MM.1S (cell line): ENCODE measurements at regions not wholly inside any gene's neighbourhood (a gene's known extent, or its start where the extent isn't known, plus 50 kb on each side); places are given as distances from the start of the nearest gene placed in this dataset.

Source experiments
- DNase-seq: peaks from one replicate; pipeline ENCODE4 v3.0.0-alpha.2; 2015
- H2AFZ ChIP-seq: fragments of 300-600 bp; sonication (generic); 2 replicates; pipeline ENCODE4 v1.6.0; 2016; ENCODE audit warnings: antibody characterized with exemption, low read length
- H3F3A ChIP-seq: fragments of 300-600 bp; sonication (generic); 2 replicates; pipeline ENCODE4 v1.6.1; 2016; ENCODE audit warnings: mild to moderate bottlenecking, antibody characterized with exemption, low read length, moderate library complexity, mixed read lengths; ENCODE audit not compliant: insufficient read depth
- H3K27ac ChIP-seq: fragments of 300-600 bp; sonication (generic); 2 replicates; pipeline ENCODE4 v1.5.1; 2016; ENCODE audit warnings: mild to moderate bottlenecking, low read length
- H3K27me3 ChIP-seq: fragments of 300-600 bp; sonication (generic); replicated peaks from 2 replicates; pipeline ENCODE4 v1.6.0; 2016; ENCODE audit warnings: low read length; ENCODE audit not compliant: insufficient read depth
- H3K36me3 ChIP-seq: fragments of 300-600 bp; sonication (generic); replicated peaks from 2 replicates; pipeline ENCODE4 v1.6.1; 2016; ENCODE audit warnings: mild to moderate bottlenecking, low read length, mixed read lengths; ENCODE audit not compliant: insufficient read depth
- H3K4me1 ChIP-seq: fragments of 300-600 bp; sonication (generic); 2 replicates; pipeline ENCODE4 v1.6.1; 2016; ENCODE audit warnings: low read length, mixed read lengths
- H3K4me2 ChIP-seq: fragments of 300-600 bp; sonication (generic); 2 replicates; pipeline ENCODE4 v1.6.0; 2016; ENCODE audit warnings: low read depth, low read length
- H3K4me3 ChIP-seq: fragments of 300-600 bp; sonication (generic); 2 replicates; pipeline ENCODE4 v1.5.1; 2016; ENCODE audit warnings: low read length, mixed read lengths
- H3K79me2 ChIP-seq: fragments of 300-600 bp; sonication (generic); 2 replicates; pipeline ENCODE4 v1.6.1; 2016; ENCODE audit warnings: mixed run types, low read length, mixed read lengths
- H3K9ac ChIP-seq: fragments of 300-600 bp; sonication (generic); 2 replicates; pipeline ENCODE4 v1.6.1; 2016; ENCODE audit warnings: low read length, mixed read lengths
- H3K9me2 ChIP-seq: fragments of 300-600 bp; sonication (generic); replicated peaks from 2 replicates; pipeline ENCODE4 v1.6.1; 2016; ENCODE audit warnings: mild to moderate bottlenecking, low read length, mixed read lengths; ENCODE audit not compliant: insufficient read depth
- H3K9me3 ChIP-seq: fragments of 300-600 bp; sonication (generic); replicated peaks from 2 replicates; pipeline ENCODE4 v1.6.1; 2016; ENCODE audit warnings: mild to moderate bottlenecking, low read length, mixed read lengths; ENCODE audit not compliant: insufficient read depth
- H4K20me1 ChIP-seq: fragments of 300-600 bp; sonication (generic); 2 replicates; pipeline ENCODE4 v1.6.1; 2016; ENCODE audit warnings: mild to moderate bottlenecking, low read length, moderate library complexity, mixed read lengths; ENCODE audit not compliant: insufficient read depth
- EZH2 ChIP-seq: fragments of 300-600 bp; sonication (generic); optimal IDR thresholded peaks from 2 replicates; pipeline ENCODE3; 2017; ENCODE audit warnings: low read depth, mild to moderate bottlenecking, antibody characterized with exemption, low read length, mixed read lengths
- EZH2phosphoT487 ChIP-seq: fragments of 300-600 bp; sonication (generic); IDR thresholded peaks from 2 replicates; pipeline ENCODE4 v1.6.1; 2018; ENCODE audit warnings: antibody characterized with exemption, low read length
- TF ChIP-seq, protein P1 (sequence below): fragments of 300-600 bp; sonication (generic); IDR thresholded peaks from 2 replicates; pipeline ENCODE4 v1.5.1; 2016; ENCODE audit warnings: antibody characterized with exemption, low read length, mixed read lengths

DNA sequence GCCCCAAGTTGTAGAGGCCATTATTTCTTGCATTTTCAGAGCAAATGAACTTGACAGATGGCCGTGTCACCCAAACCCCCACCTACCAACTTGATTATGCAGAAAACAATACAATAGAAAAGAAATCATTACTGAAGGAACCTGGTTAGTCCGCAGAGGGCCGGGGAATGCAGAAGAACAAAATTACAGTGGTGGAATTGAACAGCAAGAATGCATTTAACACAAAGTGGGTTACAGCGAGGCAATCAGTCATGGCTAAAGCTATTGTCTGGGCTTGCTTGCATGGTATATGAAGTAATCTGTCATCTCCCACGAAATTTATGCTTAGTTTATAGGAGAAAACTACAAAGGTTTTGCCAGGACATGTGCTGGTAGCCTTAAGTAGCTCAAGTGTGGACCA lies 238.3 kb upstream of the IRX1 start:
- Histone ChIP-seq H3K4me3 (no peak overlapping the region), H3K27ac (no peak overlapping the region), H3K4me2 (no peak overlapping the region), H3K9me3 (no peaks in the 10 kb centered on the region), H3K9me2 (no peaks in the 10 kb centered on the region), H3K36me3 (no peaks in the 10 kb centered on the region), H3K27me3 (no peaks in the 10 kb centered on the region), H4K20me1 (no peaks in the 10 kb centered on the region), H3K4me1 (no peaks in the 10 kb centered on the region), H3K9ac (no peak overlapping the region), H3F3A (no peaks in the 10 kb centered on the region), H2AFZ (no peak overlapping the region), H3K79me2 (no peaks in the 10 kb centered on the region)
- TF ChIP-seq, protein P1, sequence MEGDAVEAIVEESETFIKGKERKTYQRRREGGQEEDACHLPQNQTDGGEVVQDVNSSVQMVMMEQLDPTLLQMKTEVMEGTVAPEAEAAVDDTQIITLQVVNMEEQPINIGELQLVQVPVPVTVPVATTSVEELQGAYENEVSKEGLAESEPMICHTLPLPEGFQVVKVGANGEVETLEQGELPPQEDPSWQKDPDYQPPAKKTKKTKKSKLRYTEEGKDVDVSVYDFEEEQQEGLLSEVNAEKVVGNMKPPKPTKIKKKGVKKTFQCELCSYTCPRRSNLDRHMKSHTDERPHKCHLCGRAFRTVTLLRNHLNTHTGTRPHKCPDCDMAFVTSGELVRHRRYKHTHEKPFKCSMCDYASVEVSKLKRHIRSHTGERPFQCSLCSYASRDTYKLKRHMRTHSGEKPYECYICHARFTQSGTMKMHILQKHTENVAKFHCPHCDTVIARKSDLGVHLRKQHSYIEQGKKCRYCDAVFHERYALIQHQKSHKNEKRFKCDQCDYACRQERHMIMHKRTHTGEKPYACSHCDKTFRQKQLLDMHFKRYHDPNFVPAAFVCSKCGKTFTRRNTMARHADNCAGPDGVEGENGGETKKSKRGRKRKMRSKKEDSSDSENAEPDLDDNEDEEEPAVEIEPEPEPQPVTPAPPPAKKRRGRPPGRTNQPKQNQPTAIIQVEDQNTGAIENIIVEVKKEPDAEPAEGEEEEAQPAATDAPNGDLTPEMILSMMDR: no peak
- TF ChIP-seq EZH2 (no peak), EZH2phosphoT487 (no peak)
- no peak for DNase-seq

DNA sequence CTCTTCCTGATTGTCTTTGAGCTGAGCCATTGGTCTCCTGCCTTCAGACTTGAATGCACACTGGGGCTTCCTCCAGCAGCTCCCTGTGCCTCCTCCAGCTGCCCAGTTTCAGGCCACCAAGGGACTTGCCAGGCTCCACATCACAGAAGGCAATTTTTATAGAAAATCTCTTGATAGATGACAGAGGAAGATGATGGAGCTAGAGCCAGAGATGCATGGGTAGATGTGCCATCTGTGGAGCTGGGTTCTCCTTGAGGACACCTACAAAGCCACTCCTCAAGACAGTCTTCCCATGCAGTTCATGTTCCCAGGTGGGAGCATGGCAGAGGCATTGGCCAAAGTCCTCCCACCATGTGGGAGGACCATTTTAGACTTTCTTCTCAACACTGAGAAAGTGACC lies 239.6 kb upstream of the IRX1 start:
- H3K4me3 ChIP-seq: no peak overlapping the region
- H3K27ac ChIP-seq: no peak overlapping the region
- no peak overlapping the region for H2AFZ ChIP-seq
- no peaks in the 10 kb centered on the region for H4K20me1 ChIP-seq
- TF ChIP-seq EZH2phosphoT487 (no peak), EZH2 (no peak)
- TF ChIP-seq, protein P1: no peak
- H3K79me2 ChIP-seq: no peaks in the 10 kb centered on the region
- no peaks in the 10 kb centered on the region for H3K27me3 ChIP-seq
- H3K36me3 ChIP-seq: no peaks in the 10 kb centered on the region
- H3F3A ChIP-seq: no peaks in the 10 kb centered on the region
- no peak overlapping the region for H3K4me2 ChIP-seq
- H3K9me2 ChIP-seq: no peaks in the 10 kb centered on the region
- H3K4me1 ChIP-seq: no peaks in the 10 kb centered on the region
- no peak for DNase-seq
- H3K9me3 ChIP-seq: no peaks in the 10 kb centered on the region
- H3K9ac ChIP-seq: no peak overlapping the region

DNA sequence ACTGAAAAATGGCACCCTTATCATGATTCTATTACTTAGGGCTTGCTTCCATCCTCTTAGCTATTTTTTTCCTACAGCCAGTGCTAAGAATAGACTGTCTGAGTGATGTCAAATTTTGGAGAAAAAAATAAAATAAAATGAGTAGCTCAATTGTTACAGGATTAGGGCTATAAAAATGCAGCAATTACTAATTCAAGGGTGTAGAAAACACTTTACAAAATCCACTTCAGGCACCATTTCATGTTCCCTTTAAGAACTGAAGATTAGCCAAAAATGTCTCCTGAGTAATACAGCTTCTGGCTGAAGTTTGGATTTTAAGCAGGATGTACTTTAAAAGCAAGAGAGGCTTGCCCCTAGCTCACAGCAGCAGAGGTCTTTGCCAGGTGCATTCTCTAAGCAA lies 240.5 kb upstream of the IRX1 start:
- H3F3A ChIP-seq: no peaks in the 10 kb centered on the region

More for the DNA sequence above, 240.5 kb upstream of the IRX1 start:
- Histone ChIP-seq H3K9me3 (no peaks in the 10 kb centered on the region), H3K36me3 (no peaks in the 10 kb centered on the region), H2AFZ (no peak overlapping the region), H3K27me3 (no peaks in the 10 kb centered on the region), H3K4me1 (no peaks in the 10 kb centered on the region), H3K9me2 (no peaks in the 10 kb centered on the region), H4K20me1 (no peaks in the 10 kb centered on the region), H3K4me3 (no peak overlapping the region), H3K9ac (no peak overlapping the region), H3K27ac (no peak overlapping the region), H3K79me2 (no peaks in the 10 kb centered on the region), H3K4me2 (no peak overlapping the region)
- DNase-seq: no peak
- no peak for TF ChIP-seq EZH2
- TF ChIP-seq EZH2phosphoT487: no peak
- TF ChIP-seq, protein P1: no peak
